ENCODE measurements at regions not wholly inside any gene's neighbourhood (a gene's known extent, or its start where the extent isn't known, plus 50 kb on each side); places are given as distances from the start of the nearest gene placed in this dataset.

DNA sequence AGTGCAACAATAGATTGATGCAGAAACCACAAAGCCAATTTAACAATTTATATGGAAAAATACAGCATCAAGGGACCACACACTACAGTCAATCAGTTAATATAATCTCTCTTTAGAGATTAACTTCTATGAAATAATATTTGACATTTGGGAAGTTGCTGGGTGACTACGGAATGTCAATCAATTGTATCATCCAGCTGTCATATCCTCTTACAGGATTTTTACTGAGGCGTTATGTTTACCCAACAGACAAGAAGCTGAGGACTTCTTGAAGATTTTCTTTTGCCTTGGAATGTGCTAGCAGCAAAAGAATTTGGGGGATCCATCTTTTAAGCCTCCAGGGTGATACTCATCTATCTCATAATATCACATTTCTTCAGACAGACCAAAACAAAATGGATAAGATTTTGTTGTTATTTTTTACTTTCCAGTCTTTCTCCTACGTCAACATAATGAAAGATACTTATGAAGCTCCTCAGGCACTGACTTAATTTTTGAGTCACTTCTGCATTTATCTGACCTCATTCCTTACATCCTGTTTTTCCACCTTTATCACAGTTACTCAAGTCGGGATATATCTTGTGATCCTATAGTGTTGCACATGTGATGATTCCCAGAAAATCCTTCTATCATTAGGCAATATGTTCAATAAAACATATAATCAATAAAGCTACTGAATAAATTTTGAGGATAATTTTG, 227.2 kb upstream of the SPHKAP start:
- 84% methylated on average over 4 of the region's 4 CpGs for WGBS, 2 donors
- no peak for DNase-seq

GRCh38 chr2:228407821-228408220, 226.3 kb upstream of the SPHKAP start:
- no peak for TF ChIP-seq POLR2A (IDR thresholded peaks at IDR 0.05)
- no peak for TF ChIP-seq POLR2AphosphoS5 (IDR thresholded peaks at IDR 0.05)
- no peak for TF ChIP-seq CTCF (IDR thresholded peaks at IDR 0.05)
- TF ChIP-seq EP300 (IDR thresholded peaks at IDR 0.05) = no peak
- Histone ChIP-seq H3K9me3 (no peaks in the 10 kb centered on the region), H3K27ac (no peak overlapping the region), H3K27me3 (no peaks in the 10 kb centered on the region), H3K36me3 (no peaks in the 10 kb centered on the region), H3K4me3 (no peak overlapping the region), H3K4me1 (no peaks in the 10 kb centered on the region)
- ATAC-seq (ENCODE audit: low FRiP score in 2 of 2) = no peak
- DNase-seq = no peak

More for the DNA sequence above, 227.2 kb upstream of the SPHKAP start:
- no peaks in the 10 kb centered on the region for H3K36me3 ChIP-seq
- H3K27ac ChIP-seq = no peak overlapping the region
- no peak overlapping the region for H3K4me3 ChIP-seq
- no peaks in the 10 kb centered on the region for H3K4me1 ChIP-seq
- no peaks in the 10 kb centered on the region for H3K9me3 ChIP-seq
- no peaks in the 10 kb centered on the region for H3K27me3 ChIP-seq
- no peak for TF ChIP-seq CTCF (IDR thresholded peaks at IDR 0.05)
- no peak for TF ChIP-seq POLR2A (IDR thresholded peaks at IDR 0.05)
- TF ChIP-seq EP300 (IDR thresholded peaks at IDR 0.05) = no peak
- TF ChIP-seq POLR2AphosphoS5 (IDR thresholded peaks at IDR 0.05) = no peak
- no peak for ATAC-seq (ENCODE audit: low FRiP score in 2 of 2)

DNA sequence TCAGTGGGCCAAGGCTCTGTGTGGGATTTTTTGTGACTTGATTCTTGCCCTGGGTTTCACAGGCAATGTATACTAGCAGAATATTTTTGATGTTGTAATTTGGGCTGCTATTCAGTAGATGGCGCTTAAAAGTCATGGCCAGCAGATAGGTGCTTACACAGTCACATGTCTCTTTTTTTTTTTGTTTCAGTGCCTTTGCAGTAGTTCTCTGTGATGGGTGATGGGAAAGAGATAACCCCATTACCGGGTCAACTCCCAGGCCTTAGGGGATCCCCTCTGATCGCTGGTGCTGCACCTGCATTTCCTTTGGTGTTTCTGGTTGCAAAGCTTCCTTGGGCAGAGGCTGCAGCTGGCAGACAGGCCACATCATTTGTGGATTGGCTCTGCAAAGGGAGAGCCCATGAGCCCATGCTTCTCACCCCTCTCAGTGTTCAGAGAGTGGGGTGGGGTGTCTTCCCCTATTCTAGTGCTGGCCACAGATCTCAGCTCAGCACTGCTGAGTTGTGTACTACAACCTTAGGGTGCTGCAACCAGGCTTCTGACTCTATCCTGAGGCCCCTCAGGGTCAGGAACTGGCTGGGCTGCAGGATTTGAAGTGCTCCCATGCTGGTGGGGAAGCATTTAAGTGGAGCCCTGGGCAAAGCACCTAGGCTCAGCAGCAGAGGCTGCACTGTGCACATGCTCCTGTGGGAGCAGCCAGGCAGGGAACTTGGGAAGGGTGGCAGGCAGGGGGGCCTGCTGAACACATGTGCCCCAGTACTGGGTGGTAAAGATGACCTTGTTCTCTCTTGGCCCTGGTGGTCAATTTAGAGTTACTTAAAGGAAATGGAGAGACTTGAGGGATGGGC, 219.8 kb upstream of the SPHKAP start:
- Histone ChIP-seq H3K9me3 (peaks cover 0 to 7% (median 2%) of the 10 kb centered on the region in 4 donors), H3K27ac (no peak overlapping the region), H3K4me3 (no peak overlapping the region), H3K4me1 (no peaks in the 10 kb centered on the region), H3K36me3 (no peaks in the 10 kb centered on the region), H3K27me3 (no peaks in the 10 kb centered on the region)
- ATAC-seq (ENCODE audit: low FRiP score in 2 of 2) = no peak
- no peak for DNase-seq
- WGBS, 2 donors = 81% methylated on average over 3 of the region's 3 CpGs; no CpG with 5 or more reads in 1 of the 2 donors
- TF ChIP-seq POLR2AphosphoS5 (IDR thresholded peaks at IDR 0.05) (no peak), POLR2A (IDR thresholded peaks at IDR 0.05) (no peak), EP300 (IDR thresholded peaks at IDR 0.05) (no peak), CTCF (IDR thresholded peaks at IDR 0.05) (no peak)

DNA sequence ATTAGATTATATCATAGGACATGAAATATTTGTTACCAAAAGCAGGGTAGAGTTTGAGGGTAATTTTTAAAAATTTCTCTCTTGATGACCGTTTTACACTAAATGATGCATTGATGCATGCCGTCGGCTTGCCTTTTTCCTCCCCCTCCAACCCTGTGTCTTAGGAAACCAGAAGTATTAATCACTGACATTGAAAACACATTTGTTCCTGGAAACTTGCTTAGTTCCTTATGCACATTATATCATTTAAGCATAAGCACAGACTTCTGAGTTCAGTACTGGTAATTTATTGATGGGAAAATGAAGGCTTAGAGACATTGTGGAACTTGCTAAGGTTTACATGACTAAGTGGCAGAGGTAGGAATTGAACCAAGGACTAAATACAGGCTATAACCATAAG, 206.3 kb upstream of the SPHKAP start:
- Histone ChIP-seq H3K9me3 (peaks cover 0 to 4% (median 0%) of the 10 kb centered on the region in 4 donors), H3K27ac (no peak overlapping the region), H3K4me1 (no peaks in the 10 kb centered on the region), H3K4me3 (no peak overlapping the region), H3K27me3 (no peaks in the 10 kb centered on the region), H3K36me3 (no peaks in the 10 kb centered on the region)
- DNase-seq (no peak), ATAC-seq (ENCODE audit: low FRiP score in 2 of 2) (no peak)
- 68 to 69% methylated on average over 3 of the region's 3 CpGs for WGBS, 2 donors
- TF ChIP-seq CTCF (IDR thresholded peaks at IDR 0.05) = no peak
- no peak for TF ChIP-seq POLR2AphosphoS5 (IDR thresholded peaks at IDR 0.05)
- TF ChIP-seq EP300 (IDR thresholded peaks at IDR 0.05) = no peak
- no peak for TF ChIP-seq POLR2A (IDR thresholded peaks at IDR 0.05)
